Smooth muscle cell (in vitro differentiated cells): ENCODE measurements at regions not wholly inside any gene's neighbourhood (a gene's known extent, or its start where the extent isn't known, plus 50 kb on each side); places are given as distances from the start of the nearest gene placed in this dataset.

Source experiments
- DNase-seq: peaks from one replicate; lab custom pipeline; 2025; ENCODE audit not compliant: unreplicated experiment; lab: John Stamatoyannopoulos, UW
- H2AFZ ChIP-seq: fragments of 200-600 bp; sonication (generic); 2 replicates; pipeline ENCODE4 v1.6.0; 2016; ENCODE audit warnings: antibody characterized with exemption, low read depth, mild to moderate bottlenecking
- H3F3A ChIP-seq: fragments of 200-600 bp; sonication (generic); 2 replicates; pipeline ENCODE4 v1.6.0; 2017; ENCODE audit warnings: antibody characterized with exemption, low read depth
- H3K27ac ChIP-seq: fragments of 200-600 bp; sonication (generic); 2 replicates; pipeline ENCODE4 v1.5.1; 2016; ENCODE audit warnings: low read depth, mild to moderate bottlenecking
- H3K27me3 ChIP-seq: fragments of 200-600 bp; sonication (generic); 2 replicates; pipeline ENCODE4 v1.6.1; 2016; ENCODE audit warnings: low read depth, mild to moderate bottlenecking
- H3K36me3 ChIP-seq: fragments of 200-600 bp; sonication (generic); 2 replicates; pipeline ENCODE4 v1.5.1; 2016; ENCODE audit warnings: low read depth
- H3K4me1 ChIP-seq: fragments of 200-600 bp; sonication (generic); 2 replicates; pipeline ENCODE4 v1.5.1; 2016; ENCODE audit warnings: low read depth
- H3K4me2 ChIP-seq: fragments of 200-600 bp; sonication (generic); 2 replicates; pipeline ENCODE4 v1.6.0; 2016; ENCODE audit warnings: mild to moderate bottlenecking
- H3K4me3 ChIP-seq: fragments of 200-600 bp; sonication (generic); 2 replicates; pipeline ENCODE4 v1.5.1; 2016; ENCODE audit warnings: mild to moderate bottlenecking
- H3K79me2 ChIP-seq: fragments of 200-600 bp; sonication (generic); 2 replicates; pipeline ENCODE4 v1.6.0; 2016; ENCODE audit warnings: low read depth, mild to moderate bottlenecking
- H3K9ac ChIP-seq: fragments of 200-600 bp; sonication (generic); 2 replicates; pipeline ENCODE4 v1.6.0; 2016; ENCODE audit warnings: low read depth
- H3K9me3 ChIP-seq: fragments of 200-600 bp; sonication (generic); replicated peaks from 2 replicates; pipeline ENCODE4 v1.5.1; 2016; ENCODE audit warnings: low read depth
- H4K20me1 ChIP-seq: fragments of 200-600 bp; sonication (generic); 2 replicates; pipeline ENCODE4 v1.6.0; 2016; ENCODE audit warnings: low read depth
- CTCF ChIP-seq: fragments of 200-600 bp; sonication (generic); IDR thresholded peaks from 2 replicates; pipeline ENCODE4 v1.5.1; 2017; ENCODE audit warnings: borderline replicate concordance, mild to moderate bottlenecking, antibody characterized with exemption; ENCODE audit not compliant: insufficient read depth, poor library complexity, severe bottlenecking
- WGBS: methylation state at CpG from one replicate; pipeline ENCODE4 v1.1.7; 2016; ENCODE audit warnings: low lambda C conversion rate; 5-methylcytosine and 5-hydroxymethylcytosine counted together

- H4K20me1 ChIP-seq, result no peaks in the 10 kb centered on the region
- WGBS, result 92% methylated on average over 3 of the region's 3 CpGs
These were observed 295.2 kb downstream of the QKI start for GRCh38 chr6:163709693-163710092.

GRCh38 chr6:163709255-163709654 is 294.7 kb downstream of the QKI start:
- DNase-seq, result no peak
- Histone ChIP-seq H4K20me1 (no peaks in the 10 kb centered on the region), H3K9me3 (no peaks in the 10 kb centered on the region), H3K79me2 (no peaks in the 10 kb centered on the region), H3K4me2 (no peak overlapping the region), H3K9ac (no peak overlapping the region), H3F3A (no peaks in the 10 kb centered on the region), H2AFZ (no peak overlapping the region), H3K4me1 (no peaks in the 10 kb centered on the region), H3K36me3 (no peaks in the 10 kb centered on the region), H3K4me3 (no peak overlapping the region), H3K27me3 (no peaks in the 10 kb centered on the region), H3K27ac (no peak overlapping the region)
- WGBS, result 91% methylated on average over 6 of the region's 6 CpGs
- TF ChIP-seq CTCF, result no peak

More at GRCh38 chr6:163709693-163710092, 295.2 kb downstream of the QKI start:
- H3K27ac ChIP-seq, result no peak overlapping the region
- no peaks in the 10 kb centered on the region for H3K9me3 ChIP-seq
- H3K9ac ChIP-seq, result no peak overlapping the region
- H3F3A ChIP-seq, result no peaks in the 10 kb centered on the region
- TF ChIP-seq CTCF, result no peak
- no peak overlapping the region for H3K4me3 ChIP-seq
- no peaks in the 10 kb centered on the region for H3K36me3 ChIP-seq
- no peaks in the 10 kb centered on the region for H3K27me3 ChIP-seq
- no peaks in the 10 kb centered on the region for H3K4me1 ChIP-seq
- no peak for DNase-seq
- H3K4me2 ChIP-seq, result no peak overlapping the region
- H3K79me2 ChIP-seq, result no peaks in the 10 kb centered on the region
- no peak overlapping the region for H2AFZ ChIP-seq

GRCh38 chr6:163708466-163708865 is 293.9 kb downstream of the QKI start:
- no peaks in the 10 kb centered on the region for H4K20me1 ChIP-seq
- TF ChIP-seq CTCF, result no peak
- no peak overlapping the region for H3K9ac ChIP-seq
- no peak for DNase-seq
- no peaks in the 10 kb centered on the region for H3K36me3 ChIP-seq
- no peak overlapping the region for H3K27ac ChIP-seq
- H3F3A ChIP-seq, result no peaks in the 10 kb centered on the region
- H3K9me3 ChIP-seq, result no peaks in the 10 kb centered on the region
- H3K79me2 ChIP-seq, result no peaks in the 10 kb centered on the region
- WGBS, result 89% methylated on average over 7 of the region's 7 CpGs
- H2AFZ ChIP-seq, result no peak overlapping the region
- no peak overlapping the region for H3K4me2 ChIP-seq
- H3K4me3 ChIP-seq, result no peak overlapping the region
- H3K4me1 ChIP-seq, result no peaks in the 10 kb centered on the region
- no peaks in the 10 kb centered on the region for H3K27me3 ChIP-seq
